ENCODE measurements at regions not wholly inside any gene's neighbourhood (a gene's known extent, or its start where the extent isn't known, plus 50 kb on each side); places are given as distances from the start of the nearest gene placed in this dataset.
A peak's percentile ranks its signal among the peaks of the same experiment; 100 is the strongest.

DNA sequence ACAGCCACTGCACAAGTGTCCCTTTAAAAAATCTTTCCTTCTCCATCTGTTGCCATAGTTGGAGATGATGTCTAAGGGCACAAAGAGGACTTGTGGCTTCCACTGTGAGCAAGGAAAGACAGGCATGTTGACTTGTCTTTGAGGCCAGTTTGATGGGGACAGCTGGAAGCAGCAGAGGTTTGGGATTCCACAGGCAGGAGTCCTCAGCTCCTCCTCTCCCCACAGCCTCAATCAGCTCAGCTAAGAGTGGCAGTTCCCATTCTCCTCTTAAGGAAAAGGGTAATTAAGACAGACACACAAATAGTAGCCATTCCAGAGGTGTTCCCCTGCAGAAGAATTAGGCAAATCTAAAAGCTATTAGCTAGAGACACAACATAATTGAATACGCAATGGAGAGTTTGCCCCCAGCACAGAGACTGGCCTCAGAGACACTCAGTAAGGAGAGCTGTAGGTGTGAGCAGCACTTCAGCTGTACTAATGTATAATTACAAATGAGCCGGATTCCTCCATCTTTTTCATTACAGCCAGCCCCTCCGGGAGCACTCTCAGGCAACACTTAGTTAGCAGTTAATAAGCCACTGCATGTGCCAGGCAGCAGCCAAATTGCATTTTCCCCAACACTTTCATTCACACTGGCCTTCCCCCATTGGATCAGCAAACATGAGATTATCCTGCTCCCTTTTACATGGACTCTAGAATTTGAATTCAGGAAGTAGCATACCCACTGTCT is 434.0 kb downstream of the FOXO1 start:
- DNase-seq: no peak

DNA sequence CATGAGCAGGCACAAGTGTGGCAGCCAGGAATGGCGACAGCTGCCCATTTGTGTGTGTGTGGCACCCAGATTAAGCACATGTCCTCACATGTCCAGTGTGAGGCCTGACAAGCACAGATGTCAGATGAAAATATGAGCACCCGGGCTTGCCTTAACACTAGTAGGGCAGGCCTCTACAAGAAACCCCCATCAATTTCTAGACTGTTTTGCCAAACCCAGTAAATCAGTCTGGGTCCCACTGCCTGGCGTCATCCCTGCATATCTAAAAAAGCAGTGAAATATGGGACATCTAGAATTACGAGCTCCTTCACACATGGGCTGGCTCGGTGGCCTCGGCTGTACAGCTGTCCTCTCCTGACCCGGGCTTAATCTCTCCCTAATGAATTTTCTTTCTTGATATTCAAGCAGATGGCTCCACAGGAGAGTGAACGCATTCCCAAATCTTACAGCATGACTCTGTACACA is 432.7 kb downstream of the FOXO1 start:
- no peak for DNase-seq

DNA sequence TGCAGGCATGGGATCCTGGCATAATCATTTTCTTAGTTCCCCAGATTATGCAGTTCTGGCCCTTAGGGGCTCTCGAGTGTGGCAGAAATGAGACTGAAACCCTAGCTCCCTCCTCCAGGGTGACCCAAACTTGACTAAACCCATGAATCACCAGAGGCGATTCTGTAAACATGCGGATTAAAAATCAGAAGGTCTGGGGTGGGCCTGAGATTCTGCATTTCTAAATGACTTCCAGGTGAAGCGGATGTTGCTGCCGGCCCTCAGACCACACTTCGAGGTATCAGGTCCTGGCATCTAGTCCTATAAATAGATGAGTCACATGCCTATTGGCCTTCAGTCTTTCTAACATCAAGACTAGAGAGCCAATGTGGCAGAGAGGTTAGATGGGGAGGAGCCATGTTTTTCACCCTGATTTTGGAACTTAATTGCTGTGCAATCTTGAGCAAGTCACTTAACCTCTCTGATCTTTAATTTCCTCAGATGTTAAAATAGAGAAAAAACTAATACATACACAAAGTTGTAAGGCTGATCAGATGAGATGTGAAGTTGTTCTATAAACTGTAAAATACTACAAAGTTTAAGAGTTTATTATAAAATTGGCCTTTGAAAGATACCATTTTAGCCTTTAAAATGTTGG is 431.2 kb downstream of the FOXO1 start:
- no peak for DNase-seq

DNA sequence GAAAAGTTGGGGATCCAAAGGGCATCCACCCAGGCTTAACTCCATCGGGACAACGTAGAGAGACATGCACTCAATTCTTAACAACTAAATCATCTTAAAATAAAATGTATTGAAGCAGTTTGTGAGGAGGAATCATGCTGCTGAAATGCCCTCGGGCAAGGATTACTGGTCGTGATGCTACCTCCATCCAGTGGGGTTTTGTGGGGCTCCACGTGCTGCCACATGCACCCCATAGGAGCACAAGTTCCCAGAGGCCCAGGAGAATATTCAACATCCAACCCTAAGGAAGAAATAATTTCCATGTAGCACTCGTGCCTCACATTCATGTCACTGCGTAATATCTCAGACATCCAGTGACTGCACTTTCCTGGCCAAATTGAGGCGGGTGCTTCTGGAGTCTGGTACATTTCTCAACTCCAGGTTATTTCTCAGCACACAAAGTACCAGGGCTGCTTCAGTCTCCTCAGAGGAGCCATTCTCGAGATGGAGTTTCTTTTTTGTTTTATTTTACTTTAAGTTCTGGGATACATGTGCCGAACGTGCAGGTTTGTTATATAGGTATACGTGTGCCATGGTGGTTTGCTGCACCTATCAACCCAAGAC is 429.8 kb downstream of the FOXO1 start:
- no peak for DNase-seq

DNA sequence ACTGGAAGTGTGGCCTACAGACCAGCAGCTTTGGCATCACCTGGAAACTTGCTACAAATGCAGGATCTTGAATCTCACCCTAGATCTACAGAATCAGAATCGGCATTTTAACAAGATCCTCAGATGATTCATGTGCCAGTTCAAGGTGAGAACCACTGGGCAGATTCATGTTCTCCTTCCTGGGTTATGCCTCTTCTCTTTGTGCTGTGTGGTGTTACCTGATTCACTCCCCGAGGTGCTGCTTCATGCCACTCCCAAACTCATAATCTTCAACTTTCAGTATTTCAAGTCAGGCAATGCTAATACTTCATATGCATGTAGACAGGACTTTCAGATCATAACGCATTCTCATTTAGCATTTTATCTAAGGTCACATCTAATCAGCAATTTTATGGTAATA is 427.7 kb downstream of the FOXO1 start:
- DNase-seq: no peak

DNA sequence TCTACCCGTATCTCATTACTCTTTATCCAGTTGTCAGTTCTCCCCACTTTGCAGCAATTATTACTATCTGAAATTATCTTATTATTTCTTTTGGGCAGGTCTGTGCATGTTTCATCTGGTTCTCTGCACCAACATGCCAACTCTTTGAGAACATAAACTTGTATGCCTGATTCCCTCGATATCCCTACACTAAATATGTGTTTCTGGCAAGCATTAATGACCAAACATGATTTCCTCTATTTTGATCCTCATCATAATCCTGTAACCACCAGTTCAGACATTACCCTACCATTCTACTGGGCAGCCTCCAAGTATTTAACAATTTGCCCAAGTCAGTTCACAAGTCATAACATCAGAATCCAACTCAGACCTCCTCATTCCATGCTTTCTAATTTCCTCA is 426.1 kb downstream of the FOXO1 start:
- DNase-seq: no peak

DNA sequence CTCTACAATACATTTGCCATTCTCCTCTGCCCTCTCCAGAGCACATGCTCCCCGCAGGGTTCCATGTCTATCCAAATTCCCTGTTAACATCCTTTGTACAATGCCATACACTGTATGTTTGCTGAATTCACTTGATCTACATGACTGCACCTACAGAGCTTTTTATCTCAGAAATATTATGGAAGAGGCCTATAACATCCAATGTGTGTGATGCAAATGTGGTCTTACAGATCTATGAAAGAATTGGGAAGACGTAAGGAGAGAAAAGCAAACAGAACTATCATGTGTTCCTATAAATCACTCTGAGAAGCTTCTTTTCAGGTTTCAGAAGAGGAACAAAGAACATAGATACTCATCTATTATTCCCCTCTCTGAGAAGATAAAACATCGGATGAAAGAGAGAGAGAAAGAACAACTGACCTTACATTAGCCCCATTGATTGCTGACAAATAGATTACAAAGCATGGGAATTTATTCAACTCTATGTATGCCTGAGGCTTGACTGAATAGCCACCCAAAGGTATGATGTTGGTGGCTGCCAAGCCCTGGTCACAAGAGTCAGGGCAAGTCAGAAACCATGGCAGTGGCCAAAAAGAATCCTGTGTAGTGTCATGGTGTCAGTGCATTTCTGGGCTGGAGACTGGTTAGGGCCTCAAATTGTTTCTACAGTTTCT is 425.2 kb downstream of the FOXO1 start:
- no peak for DNase-seq

DNA sequence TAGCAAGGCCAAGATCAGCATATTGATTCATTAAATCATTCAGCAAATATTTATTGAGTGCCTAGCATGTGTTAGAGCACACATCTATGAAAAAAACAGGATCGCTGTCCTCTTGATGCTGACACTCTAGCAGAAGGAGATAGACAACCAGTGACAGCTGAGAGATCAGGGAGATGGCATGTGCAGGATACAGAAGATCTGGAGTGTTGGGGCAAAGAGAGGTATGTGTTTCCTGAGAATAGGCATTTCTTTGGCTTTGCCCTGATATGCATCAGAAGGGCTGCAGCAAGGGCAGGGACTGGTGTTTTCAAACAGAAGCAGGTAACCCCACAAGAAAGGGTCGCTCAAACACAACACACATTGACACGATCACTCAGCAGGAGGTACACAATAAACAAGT is 423.4 kb downstream of the FOXO1 start:
- DNase-seq: no peak

DNA sequence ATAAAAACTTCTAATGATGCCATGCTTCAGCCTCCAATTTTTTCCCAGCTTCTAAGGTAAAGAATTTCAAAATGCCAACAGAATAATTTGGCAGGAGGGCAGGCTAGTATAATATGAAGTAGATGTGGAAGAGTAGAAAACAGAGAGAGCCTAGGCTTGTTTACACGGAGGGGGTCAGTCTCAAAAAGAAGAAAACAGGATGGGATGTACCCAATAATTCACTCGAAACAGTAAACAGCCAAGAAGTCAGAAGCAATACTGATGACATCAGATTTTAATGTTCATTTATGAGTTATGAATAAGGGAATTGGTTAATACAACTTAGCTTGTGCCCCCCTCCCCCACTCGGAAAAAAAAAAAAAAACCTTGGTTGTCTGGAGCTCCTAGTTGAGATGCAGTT is 422.5 kb downstream of the FOXO1 start:
- no peak for DNase-seq

DNA sequence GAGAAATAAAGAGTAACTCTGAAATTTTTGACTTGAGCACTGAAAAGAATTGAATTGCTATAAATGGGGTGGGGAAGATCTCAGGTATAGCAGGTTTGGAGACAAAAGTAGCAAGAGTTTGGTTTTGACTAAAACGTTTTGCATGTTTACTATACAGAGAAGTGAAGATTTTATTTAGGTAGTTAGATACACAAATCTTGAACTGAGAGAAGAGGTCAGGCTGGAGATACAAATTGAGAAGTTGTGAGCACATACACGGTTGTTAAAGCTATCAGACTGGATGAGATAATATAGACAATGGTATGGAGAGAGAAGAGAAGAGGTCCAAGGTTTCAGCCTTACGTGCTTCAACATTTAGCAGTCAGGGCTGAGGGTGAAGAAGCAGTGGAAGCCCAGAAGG is 420.9 kb downstream of the FOXO1 start:
- no peak for DNase-seq

DNA sequence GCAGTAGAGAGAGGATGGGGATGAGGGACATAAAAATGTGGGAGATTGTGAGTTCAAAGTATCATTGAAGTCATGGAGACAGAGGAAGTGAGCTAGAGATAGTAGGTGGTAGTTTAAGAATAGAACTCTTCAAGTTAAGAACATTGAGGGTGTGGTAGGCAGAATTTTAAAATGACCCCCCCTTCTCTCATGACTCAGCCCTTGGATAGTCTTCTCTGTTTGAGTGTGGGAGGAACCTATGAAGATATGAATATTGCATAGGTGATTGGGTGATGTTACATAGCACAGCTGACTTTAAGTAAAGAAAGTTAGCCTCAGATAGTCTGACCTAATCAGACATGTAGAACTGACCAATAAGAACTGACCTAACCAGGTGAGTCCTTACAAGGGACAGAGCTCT is 418.6 kb downstream of the FOXO1 start:
- peak in 1 of 2 donors; percentile 10 for DNase-seq

DNA sequence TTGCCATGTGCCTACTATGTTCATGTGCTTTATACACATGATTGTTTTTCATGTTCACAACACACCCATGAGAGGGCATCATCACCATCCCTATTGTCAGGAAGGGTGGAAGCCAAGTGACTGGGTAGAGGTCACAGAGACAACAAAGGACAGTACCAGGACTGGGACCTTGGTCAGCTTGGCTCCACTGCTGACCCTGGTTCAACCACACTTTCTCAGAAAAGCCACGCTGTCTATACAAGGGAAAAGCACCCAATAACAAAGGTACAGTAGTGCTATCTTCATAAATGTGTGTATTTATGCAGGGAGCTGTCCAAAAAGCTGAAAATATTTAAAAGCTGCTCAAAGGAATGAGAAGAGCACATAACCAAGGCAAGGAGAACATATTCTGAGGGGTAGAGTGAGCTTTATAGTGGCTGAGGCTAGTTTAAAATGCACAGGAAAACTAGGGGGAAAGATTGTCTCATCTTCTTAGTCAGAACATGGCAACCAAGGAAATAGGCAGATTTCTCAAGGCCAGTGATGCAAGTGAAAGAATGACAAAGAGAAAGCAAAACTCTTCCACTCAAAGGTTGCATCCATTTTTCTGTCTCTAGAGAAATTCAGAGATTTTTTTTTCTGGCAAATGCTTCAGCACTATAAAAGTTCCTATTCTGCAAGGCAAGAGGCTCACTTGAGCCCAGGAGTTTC is 415.0 kb downstream of the FOXO1 start:
- DNase-seq: no peak

DNA sequence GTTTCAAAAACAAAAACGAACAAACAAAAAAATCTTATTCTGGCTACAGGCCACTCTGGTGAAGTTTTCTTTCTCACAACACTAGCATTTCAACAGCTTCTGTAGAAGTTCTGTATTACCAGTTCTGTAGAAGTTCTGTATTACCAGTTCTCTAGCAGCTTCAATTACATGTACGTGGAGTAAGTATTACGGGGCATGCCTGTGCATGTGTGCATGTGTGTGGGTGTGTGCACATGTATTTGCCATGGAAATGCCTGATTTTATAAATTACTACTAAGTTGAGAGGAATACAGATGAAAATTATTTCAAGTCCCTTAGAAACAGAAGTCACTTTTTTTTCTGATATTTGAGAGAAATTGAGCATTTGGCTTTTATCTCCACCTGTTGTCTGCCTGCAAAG is 414.2 kb downstream of the FOXO1 start:
- no peak for DNase-seq

DNA sequence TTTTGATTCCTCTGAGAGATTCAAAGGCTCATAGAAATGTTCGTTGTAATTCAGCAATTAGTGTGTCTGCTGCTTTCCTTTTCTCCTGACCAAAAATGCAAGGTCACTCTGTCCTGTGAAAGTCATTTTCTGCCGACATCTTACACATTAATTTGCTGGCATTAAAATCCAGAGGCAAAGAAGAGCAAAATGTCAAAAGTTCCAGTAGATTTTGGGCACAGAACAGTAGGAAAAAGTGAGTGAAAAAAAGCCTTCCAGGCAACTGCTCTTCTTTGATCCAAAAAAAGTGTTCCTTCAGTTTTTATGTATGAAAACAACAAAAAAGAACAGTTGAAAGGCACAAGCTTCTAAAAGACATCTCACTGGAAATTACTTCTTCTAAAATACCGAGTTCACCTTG is 413.8 kb downstream of the FOXO1 start:
- DNase-seq: no peak

DNA sequence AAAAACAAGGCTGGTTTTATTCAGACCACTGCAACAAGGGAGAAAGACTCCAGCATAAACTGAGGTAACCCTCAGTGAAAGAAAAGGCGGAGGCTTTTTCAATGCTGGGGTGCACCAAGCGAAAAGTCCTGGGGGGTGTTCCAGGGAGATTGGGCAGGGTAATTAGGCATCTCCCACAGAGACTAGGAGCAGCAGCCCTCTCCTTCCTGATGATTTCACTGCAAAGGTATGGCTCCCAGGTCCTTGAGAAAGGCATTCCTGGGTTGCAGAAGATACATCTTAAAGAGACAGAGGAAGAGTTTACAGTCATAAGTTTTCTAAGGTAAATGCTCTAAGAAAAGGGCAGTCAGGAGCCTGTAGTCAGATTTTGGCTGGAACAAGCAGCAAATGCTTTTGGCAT is 412.0 kb downstream of the FOXO1 start:
- no peak for DNase-seq

DNA sequence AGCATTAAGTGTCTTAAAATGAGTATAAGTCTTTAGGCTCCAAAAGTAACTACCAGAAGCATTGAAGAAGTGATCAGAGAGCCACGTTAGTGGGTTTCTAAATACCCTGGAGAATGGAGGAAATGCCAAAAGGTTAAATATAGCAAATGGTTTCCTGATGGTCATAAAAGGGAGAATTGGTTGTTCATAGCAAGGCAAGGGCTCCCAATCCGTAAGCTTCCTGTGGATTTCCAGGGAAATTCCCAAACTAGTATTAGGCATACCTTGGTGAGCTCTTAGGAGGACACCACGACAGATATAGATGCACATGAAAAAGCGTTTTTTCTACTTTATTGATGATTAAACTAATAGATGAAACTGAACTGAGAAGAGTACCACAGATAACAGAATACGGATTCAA is 410.9 kb downstream of the FOXO1 start:
- no peak for DNase-seq

DNA sequence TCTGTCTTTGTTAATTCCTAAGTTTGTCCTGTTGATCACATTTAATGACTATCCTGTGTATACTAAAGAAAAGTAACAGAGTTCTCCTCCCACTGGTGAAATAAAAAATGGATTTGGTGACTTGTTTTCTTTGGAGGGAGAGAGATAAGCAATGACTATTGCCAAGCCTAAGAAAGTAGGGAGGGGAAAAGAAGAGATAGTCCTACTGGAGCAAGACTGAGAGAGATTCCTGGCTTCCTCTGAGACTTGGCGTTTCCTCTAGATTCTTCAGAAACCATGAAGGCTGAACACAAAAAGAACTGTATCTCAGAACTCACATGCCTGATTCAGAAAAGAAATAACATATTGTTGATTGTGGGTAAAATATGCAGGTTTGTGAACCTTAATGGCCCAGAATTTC is 406.5 kb downstream of the FOXO1 start:
- no peak for DNase-seq

DNA sequence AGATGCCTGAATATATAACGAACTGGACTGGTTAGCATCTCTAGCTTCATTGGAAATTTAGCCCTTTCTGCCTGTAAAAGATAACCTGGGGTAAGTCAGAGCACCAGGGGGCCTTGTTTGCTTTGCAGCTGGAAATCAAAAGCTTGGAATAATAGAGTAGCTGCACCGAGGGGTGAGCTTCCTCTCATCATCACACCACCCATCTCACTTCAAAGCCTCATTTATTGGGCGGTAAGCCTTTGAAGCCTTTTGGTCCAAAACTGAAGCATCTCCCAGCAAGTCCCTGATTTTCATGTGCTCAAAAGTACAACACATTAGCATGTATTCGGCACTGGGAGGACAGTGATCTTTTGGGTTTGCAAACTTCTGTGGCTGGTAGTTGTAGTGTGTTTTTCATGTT is 405.1 kb downstream of the FOXO1 start:
- no peak for DNase-seq

DNA sequence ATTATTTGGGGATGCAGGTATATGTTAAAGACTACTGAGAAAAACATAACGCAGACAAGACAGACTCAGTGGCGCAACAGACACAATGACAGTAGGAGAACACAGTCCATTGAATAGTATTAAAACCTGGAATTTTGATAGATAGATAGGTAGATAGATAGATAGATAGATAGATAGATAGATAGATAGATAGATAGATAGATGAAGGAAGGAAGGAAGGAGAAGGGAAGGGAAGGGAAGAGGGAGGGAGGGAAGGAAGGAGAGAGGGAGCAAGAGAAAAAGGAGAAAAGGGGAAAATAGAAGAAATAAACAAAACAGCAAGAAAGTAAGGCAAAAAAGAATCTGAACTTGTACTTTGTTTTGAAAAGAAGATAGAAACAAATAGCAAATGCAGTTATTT is 404.5 kb downstream of the FOXO1 start:
- DNase-seq: no peak

DNA sequence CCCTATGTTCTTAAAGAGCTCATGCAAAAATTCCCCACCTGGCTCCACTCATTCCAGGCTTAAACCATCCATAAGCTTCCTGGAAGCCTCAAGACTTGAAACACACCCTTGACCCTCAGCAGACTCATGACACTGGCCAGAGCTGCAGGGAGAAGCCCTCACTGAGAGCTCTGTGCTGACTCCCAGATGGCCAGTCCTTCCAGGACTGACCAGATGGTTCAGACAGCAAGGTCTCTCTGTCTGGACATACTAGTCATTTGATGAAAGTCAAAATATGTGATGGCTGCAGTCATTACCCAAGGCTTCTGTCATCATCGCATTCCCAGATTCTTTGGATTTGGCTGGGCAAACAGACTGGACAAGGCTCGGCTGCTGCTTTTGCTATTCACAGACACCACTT is 397.4 kb downstream of the FOXO1 start:
- no peak for DNase-seq

DNA sequence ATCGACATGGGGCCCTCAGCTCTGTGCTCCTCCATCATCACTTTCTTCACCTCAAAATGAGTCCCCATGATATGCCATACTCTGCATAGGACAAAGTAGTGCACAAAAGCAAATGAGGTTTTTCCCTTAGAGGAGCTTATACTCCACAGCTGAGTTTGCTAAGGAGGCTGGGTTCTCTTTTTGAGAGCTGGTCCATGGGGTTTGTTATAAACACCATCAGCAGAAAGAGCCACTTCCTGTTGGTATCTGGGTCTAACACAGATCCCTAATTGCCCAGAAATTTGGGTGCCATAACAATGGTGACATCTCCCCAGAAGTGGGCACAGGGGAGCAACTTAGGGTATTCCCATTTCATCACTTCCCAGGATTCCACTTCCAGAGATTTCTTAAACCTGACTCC is 395.7 kb downstream of the FOXO1 start:
- DNase-seq: no peak

DNA sequence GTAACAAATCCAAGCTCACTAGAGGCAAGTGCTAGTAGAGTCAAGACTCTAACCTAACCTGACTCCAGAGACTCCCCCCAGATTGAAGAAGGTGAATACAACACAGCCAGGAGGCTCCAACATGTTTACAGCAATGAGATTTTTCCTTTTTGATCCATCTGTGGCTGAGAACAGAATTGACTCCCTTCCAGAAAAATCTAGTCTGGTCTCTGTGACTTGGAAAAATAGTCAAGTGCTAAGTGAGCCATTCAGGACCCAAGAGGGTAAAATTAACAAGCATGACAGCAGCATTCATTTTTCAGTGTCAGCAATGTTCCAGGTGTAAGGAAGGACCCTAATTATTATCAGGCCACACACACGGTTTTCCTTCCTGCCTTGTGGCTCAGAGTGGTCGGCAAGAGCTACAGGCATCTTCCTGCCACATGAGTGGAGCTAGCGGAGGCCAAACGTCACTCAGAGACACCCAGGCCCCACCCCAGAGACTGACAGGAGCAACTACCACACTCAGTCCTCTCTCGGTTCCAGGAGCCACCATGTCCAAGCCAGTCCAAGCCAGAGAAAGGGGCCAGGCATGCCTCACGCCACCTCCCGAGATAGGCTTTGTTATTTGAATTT is 395.1 kb downstream of the FOXO1 start:
- no peak for DNase-seq
